CD4-positive, alpha-beta T cell (primary cell): ENCODE measurements at regions not wholly inside any gene's neighbourhood (a gene's known extent, or its start where the extent isn't known, plus 50 kb on each side); places are given as distances from the start of the nearest gene placed in this dataset.

Experiments
- ATAC-seq: fragments of 200-7000 bp; cut with Tn5 transposase; one replicate; pipeline ENCODE4 v1.10.0; 2022; ENCODE audit warnings: mild to moderate bottlenecking; ENCODE audit not compliant: poor library complexity
- CTCF ChIA-PET: fragments of 350-600 bp; sonication (Branson Sonifier 250); formaldehyde crosslinking; loops from one replicate; lab custom pipeline; 2021; ENCODE audit warnings: antibody characterized with exemption, inconsistent platforms; lab: Charles Lee
- POLR2A ChIA-PET: fragments of 350-600 bp; sonication (Branson Sonifier 250); formaldehyde crosslinking; loops from one replicate; lab custom pipeline; 2021; ENCODE audit warnings: antibody characterized with exemption, inconsistent platforms; lab: Charles Lee
- DNase-seq, 14 experiments: peaks; one replicate each; pipeline ENCODE4 v3.0.0-alpha.2; 2013 to 2020; ENCODE audit warnings: mixed read lengths in 2 of 14
- H3K27ac ChIP-seq, 2 donors: one replicate each; pipeline versions ENCODE4 v1.5.1 to v1.7.0; 2013; ENCODE audit warnings: low read length in 2 of 2, low read depth in 1 of 2, mild to moderate bottlenecking in 1 of 2
- H3K27me3 ChIP-seq, 2 experiments: 1 replicate in 1 of 2; 2 replicates in 1 of 2; pipeline versions ENCODE4 v1.6.1 to v1.7.0; 2013; ENCODE audit warnings: low read length in 2 of 2, control low read depth in 1 of 2, mild to moderate bottlenecking in 1 of 2, moderate library complexity in 1 of 2; ENCODE audit not compliant: insufficient read depth in 2 of 2, control insufficient read depth in 1 of 2
- H3K36me3 ChIP-seq: one replicate; pipeline ENCODE4 v1.6.1; 2013; ENCODE audit warnings: low read length, control low read depth; ENCODE audit not compliant: insufficient read depth
- H3K4me1 ChIP-seq: one replicate; pipeline ENCODE4 v1.6.1; 2013; ENCODE audit warnings: low read length, control low read depth; ENCODE audit not compliant: insufficient read depth
- H3K4me3 ChIP-seq: one replicate; pipeline ENCODE4 v1.5.1; 2013; ENCODE audit warnings: mild to moderate bottlenecking, low read length, moderate library complexity
- H3K9me3 ChIP-seq, 2 experiments: 1 replicate in 1 of 2; 2 replicates in 1 of 2; pipeline versions ENCODE4 v1.6.1 to v1.7.0; 2013; ENCODE audit warnings: low read length in 2 of 2, mild to moderate bottlenecking in 2 of 2, control low read depth in 1 of 2, moderate library complexity in 1 of 2; ENCODE audit not compliant: control insufficient read depth in 1 of 2, insufficient read depth in 1 of 2
- H3K27ac Mint-ChIP-seq: one replicate; pipeline ENCODE4 v1.8.0; 2020; ENCODE audit warnings: mixed read lengths
- H3K27me3 Mint-ChIP-seq: one replicate; pipeline ENCODE4 v1.8.0; 2021; ENCODE audit warnings: mixed read lengths
- H3K36me3 Mint-ChIP-seq: one replicate; pipeline ENCODE4 v1.8.0; 2021; ENCODE audit warnings: low read depth, mixed read lengths
- H3K4me1 Mint-ChIP-seq: one replicate; pipeline ENCODE4 v1.8.0; 2021; ENCODE audit warnings: low read depth, mixed read lengths
- H3K4me3 Mint-ChIP-seq: one replicate; pipeline ENCODE4 v1.8.0; 2020; ENCODE audit warnings: mild to moderate bottlenecking, mixed read lengths
- H3K9me3 Mint-ChIP-seq: one replicate; pipeline ENCODE4 v1.8.0; 2020; ENCODE audit warnings: mixed read lengths
- intact Hi-C, 2 experiments: fragments of 100-400 bp; cut with DNase I in 1 of 2; cut with micrococcal nuclease in 1 of 2; formaldehyde crosslinking; loops; one replicate each; pipeline versions ENCODE4 v1.15.1 to v1.9.0; 2023 to 2025; cut with DNase I, micrococcal nuclease
- TF ChIP-seq, protein P1 (sequence below): fragments of 200-600 bp; IDR thresholded peaks from one replicate; pipeline ENCODE4 v1.8.0; 2022; ENCODE audit warnings: antibody characterized with exemption, mild to moderate bottlenecking

DNA sequence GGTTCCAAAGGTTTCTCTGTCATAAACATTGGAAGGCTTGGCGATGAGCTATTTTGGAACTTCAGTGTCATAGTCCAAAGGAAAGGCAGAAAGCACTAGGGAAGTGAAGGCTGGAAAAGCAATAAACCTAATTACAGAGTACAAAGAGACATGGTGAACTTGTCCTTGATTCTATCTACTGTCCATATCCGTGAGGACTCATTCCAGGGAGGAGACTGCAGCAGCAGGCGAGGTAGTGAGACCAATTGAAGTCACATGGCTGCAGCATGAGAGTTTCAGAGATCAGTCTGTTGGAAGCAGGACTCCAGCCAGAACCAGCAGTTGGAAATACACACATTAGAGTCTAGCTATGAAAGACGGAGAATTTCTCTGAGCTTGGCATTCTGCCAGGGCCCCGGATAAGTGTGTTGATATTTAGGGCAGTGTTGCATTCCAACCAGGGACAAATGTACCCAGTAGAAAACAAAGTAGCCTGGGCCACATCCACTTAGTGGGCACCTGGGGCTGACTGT lies 54.1 kb upstream of the ARHGAP42 start:
- no peak for ATAC-seq
- Histone ChIP-seq H3K4me3 (no peak overlapping the region), H3K9me3 (peaks cover 0 to 5% of the 10 kb centered on the region in 2 experiments), H3K4me1 (no peaks in the 10 kb centered on the region), H3K27me3 (no peaks in the 10 kb centered on the region), H3K27ac (no peak overlapping the region), H3K36me3 (no peaks in the 10 kb centered on the region)
- Mint-ChIP-seq H3K4me3 (no peak overlapping the region), H3K4me1 (no peaks in the 10 kb centered on the region), H3K9me3 (no peaks in the 10 kb centered on the region), H3K27me3 (no peaks in the 10 kb centered on the region), H3K27ac (no peak overlapping the region), H3K36me3 (no peaks in the 10 kb centered on the region)
- intact Hi-C loops: no loop called here
- ChIA-PET CTCF (no interaction called here), POLR2A (no interaction called here)
- no peak for DNase-seq
- TF ChIP-seq, protein P1, sequence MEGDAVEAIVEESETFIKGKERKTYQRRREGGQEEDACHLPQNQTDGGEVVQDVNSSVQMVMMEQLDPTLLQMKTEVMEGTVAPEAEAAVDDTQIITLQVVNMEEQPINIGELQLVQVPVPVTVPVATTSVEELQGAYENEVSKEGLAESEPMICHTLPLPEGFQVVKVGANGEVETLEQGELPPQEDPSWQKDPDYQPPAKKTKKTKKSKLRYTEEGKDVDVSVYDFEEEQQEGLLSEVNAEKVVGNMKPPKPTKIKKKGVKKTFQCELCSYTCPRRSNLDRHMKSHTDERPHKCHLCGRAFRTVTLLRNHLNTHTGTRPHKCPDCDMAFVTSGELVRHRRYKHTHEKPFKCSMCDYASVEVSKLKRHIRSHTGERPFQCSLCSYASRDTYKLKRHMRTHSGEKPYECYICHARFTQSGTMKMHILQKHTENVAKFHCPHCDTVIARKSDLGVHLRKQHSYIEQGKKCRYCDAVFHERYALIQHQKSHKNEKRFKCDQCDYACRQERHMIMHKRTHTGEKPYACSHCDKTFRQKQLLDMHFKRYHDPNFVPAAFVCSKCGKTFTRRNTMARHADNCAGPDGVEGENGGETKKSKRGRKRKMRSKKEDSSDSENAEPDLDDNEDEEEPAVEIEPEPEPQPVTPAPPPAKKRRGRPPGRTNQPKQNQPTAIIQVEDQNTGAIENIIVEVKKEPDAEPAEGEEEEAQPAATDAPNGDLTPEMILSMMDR: no peak

DNA sequence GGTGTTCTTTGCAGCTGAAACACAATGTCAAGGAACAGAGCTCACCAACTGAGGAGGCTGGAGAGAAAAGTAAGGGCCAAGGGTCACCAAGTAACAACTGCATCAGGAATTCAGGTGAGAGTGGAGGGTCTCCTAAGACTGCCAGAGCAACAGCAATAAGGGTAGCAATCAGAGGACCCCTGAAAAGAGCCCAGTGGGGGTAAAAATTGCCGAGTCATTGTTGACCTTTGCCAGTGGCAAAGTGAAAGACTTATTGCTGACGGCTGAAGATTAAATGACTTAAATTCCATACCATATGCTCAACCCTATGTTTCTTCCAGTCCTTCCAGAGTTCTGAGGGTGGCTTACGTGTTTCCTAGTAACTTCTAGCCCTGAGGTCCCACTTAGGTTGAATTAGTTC lies 51.9 kb upstream of the ARHGAP42 start:
- H3K27me3 ChIP-seq: no peaks in the 10 kb centered on the region
- H3K4me1 ChIP-seq: no peaks in the 10 kb centered on the region
- Mint-ChIP-seq H3K4me1 (no peaks in the 10 kb centered on the region), H3K27ac (no peak overlapping the region), H3K4me3 (no peak overlapping the region), H3K36me3 (no peaks in the 10 kb centered on the region), H3K9me3 (no peaks in the 10 kb centered on the region), H3K27me3 (no peaks in the 10 kb centered on the region)
- no peaks in the 10 kb centered on the region for H3K36me3 ChIP-seq
- TF ChIP-seq, protein P1: no peak
- no peak for DNase-seq
- no peak overlapping the region for H3K4me3 ChIP-seq
- CTCF ChIA-PET: no interaction called here
- intact Hi-C loops: no loop called here
- POLR2A ChIA-PET: no interaction called here
- peaks cover 0 to 8% of the 10 kb centered on the region in 2 experiments for H3K9me3 ChIP-seq
- H3K27ac ChIP-seq: no peak overlapping the region
- no peak for ATAC-seq

DNA sequence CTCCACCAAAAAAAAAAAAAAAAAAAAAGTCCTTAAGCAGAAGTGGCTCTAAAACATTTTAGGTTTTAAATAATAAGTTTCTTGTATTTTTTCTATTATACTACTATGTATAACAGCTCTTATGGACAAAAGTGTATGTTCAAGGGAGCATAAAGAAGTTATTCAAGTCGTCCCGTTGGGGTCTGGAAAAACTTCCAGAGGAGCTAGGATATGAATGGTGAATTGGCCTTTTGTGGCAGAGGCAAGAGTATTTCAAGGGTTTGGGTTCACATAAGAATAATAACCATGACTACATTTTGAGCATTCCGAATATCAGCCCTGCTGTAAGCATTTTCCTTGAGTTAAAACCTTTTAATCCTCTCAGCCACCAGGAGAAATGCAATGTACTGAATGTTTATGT lies 50.6 kb upstream of the ARHGAP42 start:
- POLR2A ChIA-PET: no interaction called here
- no peak overlapping the region for H3K27ac ChIP-seq
- H3K36me3 Mint-ChIP-seq: no peaks in the 10 kb centered on the region
- ATAC-seq (no peak), DNase-seq (no peak)
- H3K4me1 Mint-ChIP-seq: no peaks in the 10 kb centered on the region
- no peak overlapping the region for H3K4me3 Mint-ChIP-seq
- intact Hi-C loops: no loop called here
- H3K27ac Mint-ChIP-seq: no peak overlapping the region
- H3K4me1 ChIP-seq: no peaks in the 10 kb centered on the region
- H3K9me3 ChIP-seq: peaks cover 0 to 8% of the 10 kb centered on the region in 2 experiments
- no peaks in the 10 kb centered on the region for H3K36me3 ChIP-seq
- CTCF ChIA-PET: interaction anchor here (0.7 kb wide), 1 partner anchor 100 kb away, joined by 4 read pairs; no protein-coding TSS in a partner anchor
- no peaks in the 10 kb centered on the region for H3K27me3 Mint-ChIP-seq
- TF ChIP-seq, protein P1: no peak
- H3K27me3 ChIP-seq: no peaks in the 10 kb centered on the region
- H3K9me3 Mint-ChIP-seq: no peaks in the 10 kb centered on the region
- no peak overlapping the region for H3K4me3 ChIP-seq
